ENCODE measurements at regions not wholly inside any gene's neighbourhood (a gene's known extent, or its start where the extent isn't known, plus 50 kb on each side); places are given as distances from the start of the nearest gene placed in this dataset.

DNA sequence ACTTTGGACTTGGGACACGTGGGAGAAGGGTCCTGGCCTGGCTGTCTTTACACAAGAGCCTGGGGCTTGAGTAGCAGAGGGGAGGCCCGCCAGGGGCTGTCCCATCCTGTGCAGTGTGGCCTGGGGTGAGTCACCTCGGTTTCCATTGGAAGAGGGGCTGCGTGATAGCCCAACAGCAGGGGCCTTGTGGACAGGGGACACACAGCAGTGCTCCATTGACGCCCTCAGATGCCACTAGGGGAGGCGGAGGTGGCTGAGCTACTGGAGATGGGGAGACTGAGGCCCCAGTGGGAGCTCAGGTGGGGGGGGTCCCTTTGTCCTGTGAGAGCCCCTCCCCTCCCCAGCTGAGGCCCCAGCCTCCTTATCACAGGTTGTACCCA is 50.0 kb upstream of the RNU6ATAC start:
- no peak for DNase-seq

DNA sequence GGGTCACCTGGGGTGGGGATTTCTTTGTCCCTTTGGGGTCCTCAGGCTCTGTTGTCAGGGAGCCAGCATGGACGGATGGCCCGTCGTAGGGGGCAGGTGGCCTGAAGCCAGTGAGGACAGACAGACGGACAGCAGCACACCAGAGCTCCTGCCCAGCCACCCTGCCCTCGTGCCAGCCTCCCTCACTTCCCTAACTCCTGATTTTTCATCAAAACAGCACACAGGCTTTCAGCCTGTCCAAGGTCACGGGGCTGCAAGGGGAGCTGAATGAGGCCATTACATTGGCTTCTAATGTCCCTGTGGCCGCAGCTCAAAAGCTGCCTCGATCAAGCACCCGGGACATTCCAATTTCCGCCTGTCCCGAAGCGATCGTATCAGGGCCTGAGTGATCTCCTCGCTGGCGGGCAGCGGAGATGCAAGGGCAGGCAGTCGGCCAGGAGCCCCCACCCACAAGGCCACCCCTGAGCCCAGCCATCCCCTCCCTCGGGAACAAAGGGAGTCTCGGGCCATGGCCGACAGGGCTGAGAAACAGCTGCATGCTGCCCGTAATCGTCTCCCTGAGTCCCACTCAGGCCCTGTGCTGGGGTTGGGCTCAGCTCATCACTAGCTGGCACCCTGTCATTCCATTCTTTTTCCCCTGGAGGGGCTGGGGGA is 50.5 kb upstream of the RNU6ATAC start:
- DNase-seq, result no peak

DNA sequence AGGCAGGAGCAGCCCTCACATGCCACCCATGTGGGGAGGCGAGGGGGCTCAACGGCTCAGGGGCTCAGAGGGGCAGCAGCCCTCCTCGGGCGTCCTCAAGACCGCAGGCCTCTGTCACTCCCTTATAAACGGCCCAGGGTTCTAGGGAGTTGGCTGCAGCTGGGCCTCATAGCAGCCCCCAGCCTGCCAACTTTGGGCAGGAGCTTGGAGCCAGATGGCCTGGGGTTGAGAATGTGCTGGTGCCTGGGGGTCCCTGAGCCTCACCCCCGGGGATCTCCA is 51.0 kb upstream of the RNU6ATAC start:
- no peak for DNase-seq

DNA sequence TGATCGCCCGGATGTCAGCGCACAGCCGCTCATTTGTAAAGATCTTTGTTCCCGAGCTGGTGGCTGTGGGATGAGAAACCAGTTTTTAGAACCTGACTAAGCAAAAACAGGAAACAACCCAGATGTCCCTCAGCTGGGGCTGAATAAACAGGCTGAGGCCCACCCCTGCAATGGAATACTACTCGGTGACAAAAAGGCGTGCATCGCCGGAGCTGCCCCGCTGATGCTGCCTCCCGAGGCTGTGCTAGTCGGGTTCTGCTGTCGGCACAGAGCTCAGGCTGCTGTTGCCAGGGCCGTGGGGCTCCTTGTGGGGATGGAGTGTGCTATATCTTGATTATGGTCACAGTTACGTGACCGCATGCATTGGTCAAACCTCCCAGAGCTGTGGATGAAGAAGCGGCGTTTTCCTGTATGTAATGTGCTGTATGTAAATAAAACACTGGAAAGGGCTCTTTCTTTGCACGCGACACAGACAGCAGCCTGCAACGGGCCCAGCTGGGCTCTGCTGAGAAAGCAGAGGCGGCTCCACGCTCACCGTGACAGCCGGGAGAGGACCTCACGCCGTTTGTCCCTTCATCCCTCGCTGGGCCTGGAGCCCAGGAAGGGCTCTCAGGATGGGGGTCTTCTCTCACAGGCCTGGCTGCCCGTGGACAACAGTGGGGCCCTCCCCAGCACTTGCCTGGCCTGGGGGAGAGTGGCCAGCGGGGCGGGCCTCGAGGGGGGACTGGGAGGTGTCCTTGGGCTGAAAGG is 51.5 kb upstream of the RNU6ATAC start:
- DNase-seq, result no peak

DNA sequence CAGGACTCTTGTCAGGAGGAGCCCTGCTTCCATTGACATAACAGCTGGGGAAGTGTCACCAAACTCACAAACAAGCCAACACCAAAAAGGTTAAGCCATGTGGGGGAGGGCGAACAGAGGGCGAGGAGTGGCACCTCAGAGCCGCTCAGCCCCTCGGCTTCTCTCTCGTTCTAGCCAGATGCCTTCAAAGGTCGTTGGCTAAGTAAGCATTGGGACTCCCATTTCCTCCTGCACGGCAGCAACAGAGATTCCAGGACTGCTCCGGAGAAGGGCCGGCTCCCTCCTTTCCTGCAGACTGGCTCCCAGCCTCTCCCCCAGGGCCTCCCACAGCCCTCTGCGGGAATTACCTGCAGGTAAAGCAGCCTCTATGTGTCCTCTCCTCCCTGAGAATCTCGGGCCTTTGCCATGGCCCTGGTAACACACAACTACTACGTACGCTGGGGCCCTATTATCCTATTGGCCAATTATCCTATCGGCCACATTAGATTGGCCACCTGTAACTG is 52.1 kb upstream of the RNU6ATAC start:
- no peak for DNase-seq

DNA sequence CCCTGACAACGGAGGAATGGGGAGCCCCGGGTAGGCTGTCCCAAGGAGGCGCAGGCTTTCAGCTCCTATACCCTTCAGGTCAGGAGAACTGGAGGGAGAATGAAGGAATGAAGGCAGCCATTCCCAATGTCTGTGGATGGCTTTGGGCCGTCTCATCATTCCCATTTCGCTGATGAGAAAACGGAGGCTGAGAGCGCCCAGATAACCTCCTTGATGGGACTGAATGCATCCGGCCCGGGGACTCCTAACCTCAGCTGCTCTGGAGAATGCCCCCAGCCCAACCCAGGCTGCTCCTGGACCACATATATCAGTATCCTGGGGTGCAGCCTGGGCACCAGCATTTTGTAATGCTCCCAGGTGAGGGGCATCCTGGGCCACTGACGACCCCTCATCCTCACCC is 52.6 kb upstream of the RNU6ATAC start:
- no peak for DNase-seq

DNA sequence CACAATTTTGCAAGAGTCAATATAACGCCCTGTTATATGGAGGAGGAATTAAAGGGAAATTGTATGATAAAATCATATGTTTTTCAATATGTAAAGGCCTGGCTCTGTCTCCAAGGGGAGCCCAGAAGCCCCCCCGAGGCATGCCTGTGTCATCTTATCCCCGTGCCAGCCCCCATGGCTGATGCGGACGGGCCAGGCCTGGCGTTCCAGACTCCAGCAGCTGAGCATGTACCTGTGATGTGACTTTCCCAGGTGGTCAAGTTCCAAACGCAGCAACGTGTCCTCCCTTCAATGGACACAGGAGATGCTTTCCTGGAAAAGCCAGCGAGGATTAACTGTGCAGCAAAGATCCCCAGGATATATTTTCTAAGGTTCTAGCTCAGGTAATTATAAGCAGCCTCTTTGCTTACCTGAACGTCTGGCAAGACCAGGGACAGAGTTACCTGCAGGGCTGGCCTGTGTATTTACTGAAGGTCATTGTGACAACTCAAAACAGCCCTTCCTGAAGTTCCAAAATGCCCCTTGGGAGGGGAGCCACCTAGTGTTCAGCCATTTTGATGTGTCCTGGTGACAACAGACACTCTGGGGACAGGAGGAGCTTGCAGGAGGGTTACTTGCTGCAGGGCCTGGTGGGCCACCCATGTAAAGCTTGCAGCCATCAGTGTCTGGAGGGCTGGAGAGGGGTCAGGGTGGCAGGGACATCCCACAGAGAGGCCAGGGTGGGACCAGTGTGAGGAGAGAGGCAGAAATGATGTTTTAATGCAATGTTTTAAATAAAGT is 53.3 kb upstream of the RNU6ATAC start:
- DNase-seq, result no peak

DNA sequence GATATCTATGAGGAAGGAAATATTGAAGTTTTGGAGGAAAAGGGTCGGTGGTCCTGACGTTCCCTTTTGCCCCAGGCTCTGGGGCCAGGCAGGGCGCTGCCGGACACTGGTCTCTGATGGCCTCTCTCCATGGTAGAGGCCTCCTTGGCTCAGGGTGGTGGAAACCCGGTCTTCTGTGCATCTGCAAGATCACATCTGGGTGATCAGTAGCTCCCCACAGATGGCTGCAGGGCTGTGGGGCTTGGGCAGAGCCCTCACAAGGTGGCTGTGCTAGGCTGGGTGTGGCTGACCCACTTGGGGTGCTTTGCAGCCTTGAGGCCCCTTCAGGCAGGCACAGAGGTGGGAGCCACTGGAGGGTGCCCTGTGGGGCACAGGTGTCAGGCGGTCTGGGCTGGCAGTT is 53.9 kb upstream of the RNU6ATAC start:
- DNase-seq, result no peak

DNA sequence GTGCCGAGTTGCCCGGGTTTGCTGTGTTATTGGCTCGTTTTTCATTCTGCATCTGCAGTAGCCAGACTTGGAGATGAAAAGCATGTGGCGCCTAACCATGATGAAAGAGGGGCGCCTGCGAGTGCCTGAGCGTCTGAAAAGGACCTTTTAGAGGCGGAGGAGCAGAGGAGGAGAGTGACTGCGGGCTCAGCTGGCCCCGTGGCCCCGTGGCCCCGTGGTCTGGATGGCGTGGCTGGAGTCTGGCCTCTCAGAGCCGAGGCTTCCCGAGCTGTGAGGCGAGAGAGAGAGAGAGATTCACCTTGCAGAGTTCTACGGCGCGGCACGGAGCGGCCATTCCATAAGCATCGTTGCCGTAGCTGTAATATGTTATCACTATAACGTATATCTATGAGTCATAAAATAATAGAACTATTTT is 55.3 kb upstream of the RNU6ATAC start:
- no peak for DNase-seq

DNA sequence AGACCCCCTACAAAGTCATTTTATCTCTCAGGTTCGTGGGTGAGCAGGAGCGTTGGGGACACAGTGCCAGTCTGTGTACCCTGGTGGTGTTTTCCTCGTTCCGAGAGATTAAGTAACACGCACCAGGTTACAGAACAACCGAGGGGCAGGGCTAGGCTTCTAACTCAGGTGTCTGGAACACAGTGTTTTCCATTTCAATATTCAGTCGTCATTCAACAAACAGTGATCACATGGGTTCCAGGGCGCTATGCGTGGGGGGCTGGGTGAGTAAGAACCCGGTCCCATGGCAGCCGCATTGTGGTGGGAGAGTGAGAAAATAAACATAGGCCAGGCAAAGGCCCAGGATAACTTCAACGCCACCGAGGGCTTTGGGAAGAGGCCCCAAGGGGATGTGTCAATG is 55.9 kb upstream of the RNU6ATAC start:
- DNase-seq, result no peak

DNA sequence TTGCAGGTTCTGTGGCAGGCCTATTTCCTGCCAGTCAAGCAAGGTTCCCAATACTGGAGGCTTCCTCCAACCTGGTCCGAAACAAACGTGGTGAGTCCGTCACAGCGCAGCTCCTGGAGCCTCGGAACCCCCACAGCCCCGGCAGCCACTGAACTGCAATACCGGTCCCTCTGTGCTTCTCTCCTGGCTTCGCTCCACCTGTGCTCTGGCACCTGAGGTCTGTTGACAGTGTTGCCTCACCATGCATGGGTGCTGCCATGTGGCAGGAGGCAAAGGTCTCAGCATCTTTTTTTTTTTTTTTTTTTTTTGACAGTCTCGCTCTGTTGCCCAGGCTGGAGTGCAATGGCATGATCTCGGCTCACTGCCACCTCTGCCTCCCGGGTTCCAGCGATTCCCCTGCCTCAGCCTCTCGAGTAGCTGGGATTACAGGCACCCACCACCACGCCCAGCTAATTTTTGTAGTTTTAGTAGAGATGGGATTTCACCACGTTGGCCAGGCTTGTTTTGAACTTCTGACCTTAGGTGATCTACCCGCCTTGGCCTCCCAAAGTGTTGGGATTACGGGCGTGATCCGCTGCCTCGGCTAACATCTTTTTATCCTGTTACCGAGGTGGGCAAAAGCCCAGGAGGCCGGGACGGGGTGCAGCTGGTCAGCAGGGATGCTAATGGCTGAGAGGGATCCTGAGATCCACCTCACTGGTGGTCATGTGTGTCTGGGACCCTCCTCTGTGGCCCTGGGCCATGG is 57.1 kb upstream of the RNU6ATAC start:
- DNase-seq, result no peak

DNA sequence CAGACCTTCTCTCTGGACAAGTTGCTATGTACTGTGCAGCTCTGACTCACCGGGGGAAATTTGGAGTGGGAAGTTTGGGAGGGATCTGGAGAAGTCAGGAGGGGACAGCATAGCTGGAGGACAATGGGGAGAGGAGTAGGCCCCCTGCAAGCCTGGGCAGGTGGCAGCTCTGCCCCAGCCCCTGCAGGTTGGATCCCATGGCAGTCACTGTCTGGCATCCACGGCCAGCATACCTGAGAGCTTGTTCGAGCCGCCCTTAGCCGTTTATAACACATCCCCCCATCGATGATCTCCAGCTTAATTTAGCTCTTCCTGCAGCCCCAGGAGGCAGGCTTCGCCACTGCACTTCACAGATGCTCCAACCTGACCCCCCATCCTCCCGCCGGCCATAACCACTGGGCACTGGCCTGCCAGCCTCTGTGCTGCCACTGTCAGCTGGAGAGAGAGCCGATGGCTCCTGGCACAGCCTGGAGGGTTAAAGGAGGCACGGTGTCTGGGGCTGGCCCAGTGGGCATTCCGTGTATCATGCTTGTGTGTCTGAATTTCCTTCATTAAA is 57.7 kb upstream of the RNU6ATAC start:
- DNase-seq, result no peak

DNA sequence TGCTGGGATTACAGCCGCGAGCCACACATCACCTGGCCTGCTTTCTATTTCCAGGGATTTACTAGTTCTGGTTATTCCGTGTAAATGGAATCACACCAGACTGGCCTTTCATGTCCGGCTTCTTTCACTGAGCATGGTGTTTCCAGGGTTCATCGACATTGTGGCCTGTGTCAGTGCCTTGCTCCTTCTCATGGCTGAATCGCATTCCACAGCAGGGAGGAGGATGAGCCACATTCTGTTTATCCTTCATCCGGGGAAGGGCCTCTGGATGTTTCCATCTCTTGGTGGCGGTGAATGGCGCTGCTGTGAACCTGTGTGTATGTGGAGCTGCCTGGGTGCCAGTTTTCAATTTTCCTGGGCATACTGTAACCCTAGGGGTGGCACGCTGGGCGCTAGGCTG is 58.7 kb upstream of the RNU6ATAC start:
- DNase-seq, result no peak

DNA sequence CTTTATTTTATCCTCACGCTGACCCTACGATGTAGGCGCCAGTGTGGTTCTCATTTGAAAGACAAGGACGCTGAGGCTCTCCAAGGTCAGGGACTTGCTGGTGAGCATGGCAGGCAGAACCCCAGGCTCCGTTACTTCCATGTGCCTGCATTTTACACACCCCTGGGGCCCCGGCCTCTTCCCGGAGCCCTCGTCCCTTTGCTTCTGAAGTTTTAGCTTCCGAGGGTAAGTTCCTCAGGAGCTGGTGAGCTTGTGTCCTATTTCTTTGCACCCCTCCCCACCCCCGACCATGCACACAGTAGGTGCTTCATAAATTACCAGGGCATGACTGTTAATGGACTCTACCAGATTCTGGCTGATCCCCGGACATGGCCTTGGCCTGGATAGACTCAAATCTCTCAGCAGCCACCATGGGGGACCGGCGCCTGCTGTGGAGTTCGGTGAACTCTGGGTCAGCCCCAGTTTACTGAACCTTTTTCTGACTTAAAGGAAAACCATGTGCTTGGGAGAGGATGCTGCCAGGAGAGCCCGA is 59.3 kb upstream of the RNU6ATAC start:
- no peak for DNase-seq

DNA sequence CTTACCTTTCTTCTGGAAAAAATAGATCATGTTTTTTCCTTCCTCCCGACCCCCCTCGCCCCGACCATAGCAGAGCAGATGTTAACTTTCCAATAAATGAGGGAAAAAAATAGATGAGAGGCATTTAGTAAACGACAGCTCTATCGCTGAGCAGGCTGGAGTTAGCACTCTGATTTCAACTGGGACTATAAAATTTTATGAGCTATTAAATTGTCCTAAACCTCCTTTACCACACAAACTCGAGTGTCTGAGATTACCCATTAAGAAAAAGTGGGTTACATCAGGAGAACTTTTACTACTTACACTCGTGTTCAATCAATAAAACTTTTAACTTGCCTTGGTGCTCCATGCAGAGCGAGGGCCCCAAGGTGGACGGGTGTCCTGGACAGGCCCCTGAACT is 59.8 kb upstream of the RNU6ATAC start:
- no peak for DNase-seq

DNA sequence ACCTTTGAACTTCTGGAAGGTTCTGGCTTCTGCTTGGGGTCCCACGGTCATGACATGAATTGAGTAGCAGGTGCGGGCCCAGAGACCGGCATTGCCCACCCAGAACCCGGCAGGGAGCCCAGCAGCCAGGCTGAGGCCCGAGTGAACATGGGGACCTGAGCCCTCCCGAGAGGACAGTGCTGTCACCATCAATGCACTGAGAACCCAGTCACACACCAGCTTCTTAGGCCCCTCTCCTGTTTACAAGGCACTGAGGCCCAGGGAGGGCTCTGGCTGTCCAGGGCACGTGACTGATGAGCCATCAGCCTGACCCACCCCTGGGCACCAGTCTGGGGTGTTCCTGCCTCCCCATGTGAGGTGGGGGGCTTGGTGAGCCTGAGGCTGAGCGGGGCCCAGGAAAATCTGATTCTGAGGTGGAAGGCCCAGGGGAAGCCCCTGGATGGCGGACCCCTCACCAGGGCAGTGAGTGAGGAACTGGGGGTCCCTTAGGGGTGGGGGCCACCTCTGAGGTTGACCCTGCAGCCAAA is 60.3 kb upstream of the RNU6ATAC start:
- no peak for DNase-seq

DNA sequence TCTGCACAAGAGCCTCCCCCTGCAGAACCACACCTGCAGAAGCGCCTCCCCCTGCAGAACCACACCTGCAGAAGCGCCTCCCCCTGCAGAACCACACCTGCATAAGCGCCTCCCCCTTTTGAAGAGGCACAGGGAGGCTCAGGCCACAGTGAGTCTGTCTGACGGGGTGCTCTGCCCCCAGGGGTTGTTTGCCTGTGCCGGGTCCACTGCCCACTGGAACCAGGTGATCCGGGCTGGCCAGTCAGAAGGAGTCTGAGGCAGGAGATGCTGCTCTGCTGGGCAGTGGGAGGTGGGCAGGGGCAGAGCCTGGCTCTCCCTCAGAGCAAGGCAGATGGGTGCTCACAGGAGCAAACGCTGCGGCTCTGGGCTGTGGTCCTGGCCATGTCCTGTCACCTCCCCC is 60.8 kb upstream of the RNU6ATAC start:
- no peak for DNase-seq

DNA sequence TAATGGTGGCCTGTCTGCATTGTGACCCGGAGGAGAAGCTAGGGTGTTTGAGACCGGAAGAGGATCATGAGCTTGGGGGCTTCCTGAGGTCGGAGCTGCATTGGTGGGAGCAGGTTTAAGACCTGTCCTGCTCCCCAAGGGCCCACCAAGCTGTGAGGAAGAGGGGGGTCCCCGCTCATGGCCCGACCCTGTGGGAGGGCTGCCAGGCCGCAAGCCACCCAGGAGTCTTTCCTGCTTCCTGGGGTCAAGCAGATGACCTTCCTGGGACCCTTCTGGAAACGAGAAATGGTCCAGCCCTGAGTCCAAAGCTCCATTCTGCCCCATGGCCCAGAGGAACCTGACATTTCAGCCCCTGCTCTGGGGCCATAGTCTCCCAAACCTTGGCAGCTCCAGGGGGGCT is 61.5 kb upstream of the RNU6ATAC start:
- no peak for DNase-seq

DNA sequence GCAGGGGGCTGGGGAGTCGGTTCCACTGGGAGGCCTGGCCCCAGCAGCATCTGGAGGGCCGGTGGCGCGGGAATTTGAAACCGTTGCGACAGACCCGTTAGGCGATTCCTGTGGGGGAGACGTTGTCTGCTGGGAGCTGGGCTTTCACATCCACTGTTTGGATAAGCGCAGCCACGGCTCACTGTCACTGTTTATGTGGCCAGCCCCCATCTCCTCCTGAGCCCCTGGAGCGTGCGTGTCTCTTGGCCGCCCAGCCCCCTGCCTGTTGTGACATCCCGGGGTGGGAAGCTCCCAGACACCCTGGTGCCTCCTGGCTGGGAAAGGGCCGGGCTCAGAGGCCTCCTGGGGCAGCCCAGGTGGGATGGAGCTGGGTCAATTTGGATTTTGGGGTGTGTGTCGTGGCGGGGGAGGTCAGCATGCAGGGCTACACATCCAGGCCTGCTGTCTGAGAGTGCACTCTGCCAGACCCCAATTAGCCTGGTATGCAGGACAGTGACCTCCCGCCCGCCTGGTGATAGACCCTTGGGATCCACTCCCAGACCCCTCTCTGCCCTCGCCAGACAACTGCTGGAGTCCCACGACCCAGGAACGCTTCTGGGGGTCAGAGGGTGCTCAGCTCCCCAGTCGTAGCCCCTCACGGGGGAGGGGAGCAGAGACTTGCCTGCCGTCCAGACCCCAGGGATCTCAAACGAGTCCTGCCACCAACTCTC is 62.0 kb upstream of the RNU6ATAC start:
- DNase-seq, result no peak

DNA sequence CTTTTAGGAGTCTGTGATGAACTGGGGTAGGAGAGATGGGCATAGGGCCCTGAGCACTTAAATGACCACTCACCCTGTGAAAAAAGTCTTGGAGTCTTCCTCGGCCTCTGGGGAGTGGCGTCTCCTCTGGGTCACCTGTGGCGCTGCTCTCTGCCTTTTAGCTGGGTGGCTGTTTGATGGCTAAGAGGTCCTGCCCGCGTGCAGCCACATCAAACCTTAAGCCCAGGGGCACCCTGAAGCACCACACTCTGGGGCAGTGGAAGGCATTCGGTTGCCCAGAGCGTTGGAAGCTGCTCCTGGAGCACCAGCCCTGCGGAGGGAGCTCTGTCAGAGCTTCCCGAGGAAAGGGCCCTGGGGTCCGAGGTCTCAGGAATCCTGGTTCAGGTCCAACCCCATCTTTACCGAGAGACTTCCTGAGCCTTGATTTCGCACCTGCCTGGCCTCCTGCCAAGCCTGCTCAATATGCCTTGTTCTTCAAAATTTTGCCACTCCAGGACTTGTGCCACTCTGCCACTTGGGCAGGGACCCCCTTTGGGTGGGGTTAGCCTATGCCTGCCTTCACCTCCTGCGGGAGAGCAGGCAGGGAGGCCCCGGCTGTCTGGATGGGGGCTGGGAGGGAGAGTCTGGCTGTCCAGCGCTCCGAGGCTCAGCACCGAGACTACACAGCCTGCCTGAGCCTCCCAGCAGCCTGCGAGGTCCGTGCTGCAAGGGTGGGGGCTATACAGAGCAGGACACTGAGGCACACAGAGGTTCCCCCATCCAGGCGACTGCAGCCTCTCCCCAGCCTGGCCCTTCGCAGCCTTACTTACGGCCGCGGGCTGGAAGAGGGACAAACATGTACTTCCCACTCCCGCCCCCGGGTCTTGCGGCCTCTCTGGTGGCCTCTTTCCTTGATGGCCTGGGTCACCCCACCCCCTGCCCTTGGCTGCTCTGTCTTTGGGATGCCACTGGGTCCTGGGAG is 63.4 kb upstream of the RNU6ATAC start:
- no peak for DNase-seq

DNA sequence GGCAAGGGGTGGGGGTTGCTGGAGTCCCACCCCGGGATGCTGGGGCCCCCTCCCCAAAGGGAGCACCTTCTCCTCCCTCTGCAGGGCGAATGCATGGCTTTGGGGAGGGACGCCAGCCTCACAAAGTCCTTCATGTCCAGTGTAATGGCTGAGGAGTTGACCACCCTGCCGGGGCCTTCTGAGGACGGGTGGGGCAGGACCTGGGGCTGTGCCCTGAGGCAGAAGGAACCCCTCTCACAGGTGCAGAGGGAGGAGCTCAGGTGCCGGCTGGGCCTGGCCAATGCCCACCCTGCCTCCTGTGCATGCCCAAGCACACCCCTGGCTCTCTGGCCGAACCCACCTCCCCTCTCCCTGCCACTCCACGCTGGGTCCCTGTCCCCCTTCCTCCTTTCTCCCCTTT is 64.3 kb upstream of the RNU6ATAC start:
- no peak for DNase-seq
